ENCODE measurements at regions not wholly inside any gene's neighbourhood (a gene's known extent, or its start where the extent isn't known, plus 50 kb on each side); places are given as distances from the start of the nearest gene placed in this dataset.

GRCh38 chr3:111366515-111366914, 175.5 kb upstream of the CD96 start:
- Histone ChIP-seq H3K23ac (ENCODE audit: insufficient read length, low read depth, low read length) (no peak overlapping the region), H3K14ac (ENCODE audit: insufficient read depth, low read length) (no peak overlapping the region), H3K9ac (ENCODE audit: extremely low read depth, insufficient read length, low read length) (no peak overlapping the region), H3K27me3 (ENCODE audit: insufficient read depth, low read length) (no peaks in the 10 kb centered on the region), H3K4ac (ENCODE audit: low read depth, low read length) (no peak overlapping the region), H3K18ac (ENCODE audit: insufficient read length, low read depth, low read length) (no peak overlapping the region), H3K27ac (ENCODE audit: insufficient read length, low read depth, low read length) (no peak overlapping the region), H3K56ac (ENCODE audit: insufficient read length, low read depth, low read length) (no peak overlapping the region), H2BK15ac (ENCODE audit: low read depth, low read length) (no peak overlapping the region), H3K4me1 (ENCODE audit: insufficient read depth, low read length) (peaks cover 2% of the 10 kb centered on the region; the same call in 1 of the 2 replicates), H2BK120ac (ENCODE audit: low read depth, low read length, poor library complexity, severe bottlenecking) (no peak overlapping the region), H2BK12ac (ENCODE audit: insufficient read length, low read depth, low read length) (no peak overlapping the region), H2BK5ac (ENCODE audit: insufficient read length, low read length) (no peak overlapping the region), H3K23me2 (ENCODE audit: insufficient read length, low read depth, low read length, poor library complexity, severe bottlenecking) (no peaks in the 10 kb centered on the region), H2AFZ (ENCODE audit: low read length) (no peak overlapping the region), H3K79me2 (ENCODE audit: insufficient read depth, low read length) (no peaks in the 10 kb centered on the region), H3K9me3 (ENCODE audit: control insufficient read depth, low read depth, low read length) (no peaks in the 10 kb centered on the region), H2AK5ac (ENCODE audit: insufficient read length, low read length) (no peak overlapping the region), H4K91ac (ENCODE audit: insufficient read length, low read depth, low read length) (no peak overlapping the region), H2BK20ac (ENCODE audit: low read depth, low read length, poor library complexity, severe bottlenecking) (no peak overlapping the region), H3K4me2 (ENCODE audit: insufficient read depth, insufficient read length, low read length) (no peak overlapping the region), H4K20me1 (ENCODE audit: control insufficient read depth, insufficient read depth, insufficient read length) (no peaks in the 10 kb centered on the region), H4K5ac (ENCODE audit: insufficient read length, low read depth, low read length) (no peak overlapping the region), H3K79me1 (ENCODE audit: insufficient read depth, low read depth, low read length, poor library complexity, severe bottlenecking) (no peaks in the 10 kb centered on the region), H4K8ac (replicated peaks; ENCODE audit: insufficient read length, low read depth, low read length) (no peak overlapping the region), H3T11ph (ENCODE audit: low read length) (no peak overlapping the region)
- Mint-ChIP-seq H3K4me1 (peaks cover 11 to 13% of the 10 kb centered on the region in 2 experiments), H3K9me3 (peaks cover 13% of the 10 kb centered on the region in 2 experiments), H3K36me3 (ENCODE audit: insufficient read depth in 1 of 3, low read depth in 3 of 3) (peaks cover 6 to 9% (median 6%) of the 10 kb centered on the region in 3 experiments), H3K27ac (no peak overlapping the region), H3K27me3 (ENCODE audit: low read depth) (no peaks in the 10 kb centered on the region), H3K4me3 (no peak overlapping the region)
- no peak for TF ChIP-seq CTCF (conservative IDR thresholded peaks at IDR 0.05)
- no CpG with 5 or more reads among the region's 4 CpGs for WGBS (ENCODE audit: extremely low coverage, insufficient read length, low lambda C conversion rate)
- no peak for DNase-seq
